HG03354 (cell line): ENCODE measurements at regions not wholly inside any gene's neighbourhood (a gene's known extent, or its start where the extent isn't known, plus 50 kb on each side); places are given as distances from the start of the nearest gene placed in this dataset.

Experiments used
- ATAC-seq: cut with Tn5 transposase; IDR thresholded peaks from one replicate; pipeline ENCODE4 v1.9.1; 2021; ENCODE audit warnings: mild to moderate bottlenecking; ENCODE audit not compliant: unreplicated experiment, poor library complexity, severe bottlenecking

DNA sequence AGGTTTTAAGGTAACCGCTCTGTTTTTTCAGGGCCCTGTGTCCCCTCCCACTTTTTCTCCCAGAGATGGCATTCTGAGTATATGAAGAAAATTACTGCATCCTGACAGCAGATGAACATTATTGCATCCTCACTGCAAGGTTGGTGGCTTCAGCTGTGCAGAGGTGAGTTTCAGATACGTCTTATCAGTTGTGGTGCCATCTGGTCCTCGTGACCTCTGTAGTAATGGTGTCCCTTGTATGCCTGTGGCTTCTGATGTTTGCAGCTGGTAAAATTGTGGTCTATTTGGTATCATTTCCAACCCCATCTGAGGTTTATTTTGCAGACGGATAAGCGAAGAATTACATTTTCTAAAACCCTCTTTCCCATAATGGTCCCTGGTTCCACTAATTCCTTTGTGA is 417.0 kb downstream of the HS3ST3B1 start:
- ATAC-seq, result no peak

DNA sequence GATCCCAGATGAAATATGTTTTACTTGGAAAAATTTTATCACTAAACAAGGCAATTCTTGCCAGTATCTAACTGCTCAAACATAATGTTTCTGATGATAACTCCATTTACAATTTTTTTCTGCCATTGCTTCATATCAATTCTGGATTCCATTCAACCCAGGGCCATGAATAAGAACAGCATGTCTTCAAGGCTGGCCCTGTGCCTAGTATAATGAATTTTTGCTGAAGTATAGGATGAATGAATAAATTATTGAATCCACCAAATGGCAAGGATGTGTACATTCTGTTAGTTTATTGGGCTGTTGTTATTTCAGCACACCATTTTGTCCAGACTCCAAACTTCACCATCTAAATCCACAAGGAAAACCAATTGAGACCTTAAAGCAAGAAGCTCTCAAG is 414.7 kb downstream of the HS3ST3B1 start:
- ATAC-seq, result no peak

DNA sequence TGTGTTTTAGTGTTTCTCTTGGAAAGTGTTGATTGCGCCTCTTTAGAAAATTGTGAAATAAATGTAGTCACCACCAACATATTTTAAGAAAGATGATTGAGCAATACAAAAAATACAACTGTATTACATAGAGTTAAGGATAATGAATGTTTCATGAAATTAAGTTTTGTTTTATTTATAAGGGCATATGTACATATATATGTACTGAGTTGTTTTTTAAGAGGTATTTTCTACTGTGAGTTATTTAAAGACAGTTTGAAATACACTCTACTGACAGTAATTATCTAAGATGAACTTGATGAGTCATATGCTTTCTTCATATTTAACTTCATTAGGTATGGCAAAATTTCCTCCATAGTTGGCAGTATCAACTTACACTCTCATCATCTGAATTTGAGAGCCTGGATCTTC is 411.7 kb downstream of the HS3ST3B1 start:
- no peak for ATAC-seq

DNA sequence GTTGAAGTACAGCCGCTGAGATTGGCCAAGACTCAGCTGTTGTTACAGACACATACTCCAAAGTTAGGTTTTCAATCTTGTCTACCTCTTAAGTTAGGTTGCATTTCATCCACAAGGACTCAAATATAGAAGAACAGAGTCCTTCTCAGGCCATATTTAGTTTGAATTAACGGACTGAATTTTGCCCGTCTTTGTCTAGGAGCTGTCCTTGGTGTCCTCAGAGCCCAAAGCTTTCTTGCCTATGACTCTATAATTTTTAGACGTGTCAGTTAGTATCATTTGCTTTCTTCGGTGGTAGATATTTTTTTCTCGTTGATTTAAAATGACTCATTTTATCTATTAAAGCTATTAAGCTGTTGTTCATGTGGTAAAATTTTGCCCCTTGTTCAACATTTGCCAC is 403.2 kb downstream of the HS3ST3B1 start:
- no peak for ATAC-seq

DNA sequence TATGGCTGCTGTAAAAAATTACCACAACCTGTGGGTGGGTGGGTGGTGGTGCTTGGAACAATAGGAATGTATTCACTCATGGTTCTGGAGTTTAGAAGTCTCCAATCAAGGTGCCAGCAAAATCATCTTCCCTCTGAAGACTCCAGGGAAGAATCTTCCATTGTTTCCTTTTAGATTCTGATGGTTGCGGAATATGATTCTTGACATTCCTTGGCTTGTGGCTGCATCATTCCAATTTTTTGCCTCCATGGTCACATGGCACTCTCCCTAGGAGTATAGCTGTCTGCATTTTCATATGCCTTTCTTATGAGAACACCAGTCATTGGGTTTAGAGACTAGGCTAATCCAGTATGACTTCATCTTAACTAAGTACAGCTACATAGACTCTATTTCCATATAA is 401.0 kb downstream of the HS3ST3B1 start:
- no peak for ATAC-seq

DNA sequence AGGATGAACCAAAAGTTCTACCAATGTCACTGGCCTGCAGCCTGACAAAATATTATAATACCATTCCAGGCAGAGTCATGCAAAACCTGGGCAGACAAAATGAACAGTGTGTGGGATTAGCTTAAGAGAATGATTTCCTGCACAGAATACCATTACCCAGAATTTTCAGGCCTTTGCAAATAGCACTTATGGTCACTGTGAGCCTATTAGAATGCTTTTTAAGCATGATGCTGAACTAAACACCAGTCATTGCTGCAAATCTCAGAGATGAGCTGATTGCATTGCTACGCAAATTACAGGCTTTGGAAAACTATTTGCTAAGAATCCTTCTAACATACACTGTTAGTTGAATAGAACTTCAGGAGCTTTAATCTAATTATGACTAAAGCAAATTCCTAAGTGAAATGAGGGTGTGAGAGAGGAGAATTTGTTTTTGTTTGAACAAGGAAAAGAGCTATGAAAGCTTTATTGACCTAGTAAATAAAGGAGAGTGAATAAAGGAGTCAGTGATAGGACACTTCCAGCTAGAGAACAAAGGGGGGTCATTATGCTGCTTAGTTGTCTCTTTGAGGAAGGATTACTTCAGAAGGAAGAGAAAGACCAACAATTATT is 398.8 kb downstream of the HS3ST3B1 start:
- no peak for ATAC-seq

DNA sequence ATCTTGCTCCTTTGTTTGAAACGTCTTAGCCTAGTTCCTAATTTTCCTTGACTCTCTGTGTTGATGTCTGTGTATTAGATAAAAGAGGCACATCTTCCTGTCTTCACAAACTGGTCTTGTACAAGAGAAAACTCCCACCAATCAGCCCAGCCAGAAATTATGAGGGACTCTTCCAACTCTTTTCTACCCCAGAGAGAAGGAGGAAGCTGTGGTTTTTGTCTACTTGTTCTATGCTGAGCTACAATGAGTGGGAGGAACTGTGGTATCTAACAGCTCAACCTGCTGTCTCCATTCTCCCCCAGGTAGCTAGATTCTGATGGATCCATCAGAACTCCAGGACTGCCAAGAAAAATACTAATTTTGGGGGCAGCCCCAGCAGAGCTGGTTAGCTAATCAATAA is 392.5 kb downstream of the HS3ST3B1 start:
- no peak for ATAC-seq

DNA sequence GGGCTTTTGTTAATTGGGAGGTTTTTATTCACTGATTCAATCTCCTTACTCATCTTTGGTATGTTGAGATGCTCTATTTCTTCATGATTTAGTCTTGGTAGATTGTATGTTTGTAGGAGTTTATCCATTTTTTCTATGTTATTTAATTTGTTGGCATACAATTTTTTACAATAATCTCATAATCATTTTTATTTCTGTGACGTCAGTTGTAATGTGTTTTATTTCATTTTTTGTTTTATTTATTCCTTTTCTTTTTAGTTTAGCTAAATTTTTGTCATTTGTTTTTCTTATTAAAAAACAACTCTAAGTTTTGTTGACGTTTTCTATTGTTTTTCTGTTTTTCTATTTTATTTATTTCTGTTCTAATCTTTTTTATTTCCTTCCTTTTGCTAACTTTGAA is 389.8 kb downstream of the HS3ST3B1 start:
- no peak for ATAC-seq

DNA sequence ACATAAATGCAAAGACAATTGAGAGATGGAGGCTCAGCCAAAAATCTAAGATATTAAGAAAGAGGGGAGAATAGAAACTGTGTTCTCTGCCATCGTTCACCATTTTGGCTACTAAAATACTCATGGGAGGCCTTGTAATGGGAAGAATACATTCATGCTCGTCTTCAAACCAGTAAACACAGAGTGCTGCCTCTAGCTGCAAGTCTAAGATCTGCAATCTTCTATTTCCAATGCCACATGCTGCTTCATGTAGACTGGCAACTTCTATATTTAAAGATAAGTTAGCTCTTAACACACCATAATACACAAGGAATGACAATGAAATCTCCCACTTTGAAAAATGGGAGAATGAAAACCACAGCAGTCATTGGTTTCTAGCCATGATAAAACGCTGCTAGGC is 387.3 kb downstream of the HS3ST3B1 start:
- ATAC-seq, result no peak

DNA sequence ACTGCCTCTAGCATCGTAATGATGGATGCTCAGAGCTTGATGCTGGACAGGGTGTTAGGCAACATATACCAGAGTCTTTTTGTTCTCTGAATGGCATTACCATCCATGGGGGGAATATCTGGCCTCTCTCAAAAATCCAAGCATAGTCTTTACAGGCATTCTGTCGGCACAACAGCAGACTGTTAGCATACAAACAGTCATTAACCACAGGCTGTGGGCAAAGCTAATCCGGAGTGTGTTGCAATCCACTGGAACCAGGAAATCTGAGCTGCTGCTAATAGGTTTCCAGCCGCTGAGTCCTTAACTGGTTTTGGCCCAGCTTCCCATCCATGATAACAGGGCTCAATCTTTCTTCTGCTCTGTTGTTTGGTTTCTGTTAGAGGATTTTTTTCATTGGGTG is 371.9 kb downstream of the HS3ST3B1 start:
- ATAC-seq, result no peak

DNA sequence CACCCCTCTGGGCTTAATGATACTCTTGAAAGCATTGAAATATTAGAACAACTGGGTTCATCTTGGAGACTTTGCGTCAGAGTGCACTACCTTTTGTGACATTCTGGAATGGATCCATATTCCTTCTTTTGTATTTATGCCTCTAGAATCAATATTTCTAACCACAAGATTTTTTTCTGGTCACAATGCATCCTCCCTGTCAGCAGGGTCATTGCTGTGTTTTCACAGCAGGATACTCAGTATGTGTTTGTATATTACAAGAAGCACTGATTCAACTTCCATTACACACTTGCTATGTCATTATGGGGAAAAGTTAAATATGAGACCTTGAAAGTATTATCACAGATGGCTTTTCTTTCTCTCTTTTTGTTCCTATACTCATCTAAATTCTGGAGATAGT is 370.0 kb downstream of the HS3ST3B1 start:
- no peak for ATAC-seq

DNA sequence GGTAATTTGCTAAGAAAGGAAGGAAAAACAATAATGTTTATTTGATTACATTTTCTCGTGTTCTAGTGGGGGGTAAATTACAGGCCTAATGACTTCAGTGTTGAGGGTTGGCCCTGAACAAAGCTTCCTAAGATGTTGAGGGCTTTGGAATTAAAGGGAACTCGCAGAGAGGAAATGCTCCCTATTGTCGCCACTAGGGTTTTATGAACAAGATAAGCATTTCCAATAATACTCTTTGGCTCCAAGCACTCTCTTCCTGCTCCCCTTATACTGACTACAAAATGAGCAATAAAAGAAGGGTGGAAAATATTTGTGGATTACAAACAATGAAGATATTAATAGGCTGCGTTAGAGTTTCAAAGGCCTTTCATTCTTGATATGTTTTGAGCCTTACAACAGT is 363.6 kb downstream of the HS3ST3B1 start:
- no peak for ATAC-seq

DNA sequence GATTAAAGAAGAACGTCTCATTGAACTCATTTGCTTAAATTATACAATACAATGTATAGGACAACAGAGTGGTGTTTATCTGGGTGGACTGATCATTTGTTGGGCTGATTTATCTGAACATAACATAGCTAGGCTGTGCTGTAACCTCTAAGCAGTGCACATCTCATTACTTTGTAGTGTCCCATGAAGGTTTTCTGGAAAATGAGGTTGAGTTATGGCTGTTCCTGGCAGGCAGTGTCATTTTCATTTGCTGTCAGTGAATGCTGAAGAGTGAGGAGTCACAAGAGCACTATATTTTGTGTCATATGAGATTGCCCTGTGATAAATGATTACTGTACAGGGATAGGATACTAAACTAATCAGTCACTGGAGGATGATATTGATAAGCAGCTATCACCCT is 340.2 kb downstream of the HS3ST3B1 start:
- no peak for ATAC-seq

DNA sequence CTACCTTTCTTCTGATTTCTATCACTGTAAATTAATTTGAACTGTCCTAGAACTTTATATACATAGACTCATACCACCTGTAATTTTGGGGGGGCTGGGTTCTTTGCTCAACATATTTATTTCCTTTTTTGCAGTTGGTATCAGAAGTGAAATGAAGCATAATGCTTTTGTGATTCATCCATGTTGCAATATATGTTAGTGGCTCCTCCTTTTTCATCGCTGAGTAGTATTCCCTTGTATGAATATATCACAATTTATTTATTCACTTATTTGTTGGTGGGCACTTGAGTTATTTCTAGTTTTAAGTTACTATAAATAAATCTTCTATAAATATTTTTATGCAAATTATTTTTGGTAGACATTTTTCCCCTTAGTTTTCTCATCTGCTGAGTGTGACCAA is 336.4 kb downstream of the HS3ST3B1 start:
- ATAC-seq, result no peak

DNA sequence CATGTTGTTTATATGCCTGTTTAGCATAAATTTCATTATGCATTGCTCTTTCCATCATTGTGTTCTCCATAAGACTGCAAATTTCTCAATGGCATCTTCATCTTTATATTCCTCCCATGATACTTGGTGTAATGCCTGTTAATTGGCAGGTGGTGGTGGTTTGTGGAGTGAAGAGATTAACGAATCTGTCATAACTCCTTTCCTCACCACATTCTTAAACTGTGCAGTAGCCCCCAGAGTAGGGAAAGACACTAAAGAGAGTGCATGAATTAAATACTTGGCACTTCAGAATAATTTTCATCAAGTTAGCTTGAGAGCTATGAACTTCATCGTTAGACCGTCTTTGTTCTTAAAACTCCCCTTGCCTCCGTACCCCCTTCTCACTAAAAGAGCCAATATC is 329.7 kb downstream of the HS3ST3B1 start:
- no peak for ATAC-seq

DNA sequence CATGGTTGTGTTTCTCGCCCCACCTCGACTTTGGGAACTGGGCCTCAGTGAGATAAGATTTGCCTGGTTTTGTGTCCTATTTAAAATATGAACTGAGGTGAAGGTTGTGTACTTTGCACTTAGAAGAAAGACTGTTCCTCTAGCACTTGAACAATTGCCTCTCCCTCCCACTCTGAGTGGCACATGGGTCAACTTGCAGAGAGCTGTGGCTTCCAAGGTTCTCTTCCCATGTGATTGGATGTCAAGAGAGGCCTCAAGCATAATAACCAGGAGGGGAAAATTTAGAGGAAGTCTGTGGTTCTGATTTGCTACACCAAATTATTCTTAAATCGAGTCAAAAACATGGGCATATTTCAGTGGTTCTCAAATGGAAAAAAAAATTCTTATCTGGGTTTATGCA is 329.2 kb downstream of the HS3ST3B1 start:
- no peak for ATAC-seq

DNA sequence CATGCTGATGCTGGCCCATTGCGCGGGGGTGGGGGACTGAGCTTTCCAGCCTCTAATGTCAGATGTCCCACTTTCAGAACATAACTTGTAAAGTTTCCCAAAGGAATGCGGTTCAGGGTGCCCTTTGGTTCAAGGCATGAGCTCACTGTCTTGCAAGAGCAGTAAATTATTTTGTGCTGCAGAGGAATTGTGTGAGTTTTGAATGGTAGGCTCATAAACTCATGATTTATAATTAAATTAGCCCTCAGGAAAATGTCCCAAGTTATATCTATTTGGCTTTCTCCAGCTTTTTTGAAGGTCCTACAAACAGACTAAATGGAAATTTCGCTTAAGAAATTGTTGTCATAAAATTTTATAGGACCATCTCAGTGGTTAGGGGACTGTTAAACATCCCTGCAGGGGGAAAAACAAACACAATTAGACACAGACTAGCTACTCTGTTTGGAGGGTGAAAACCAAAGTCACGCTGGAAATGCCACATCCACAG is 321.8 kb downstream of the HS3ST3B1 start:
- ATAC-seq, result no peak

DNA sequence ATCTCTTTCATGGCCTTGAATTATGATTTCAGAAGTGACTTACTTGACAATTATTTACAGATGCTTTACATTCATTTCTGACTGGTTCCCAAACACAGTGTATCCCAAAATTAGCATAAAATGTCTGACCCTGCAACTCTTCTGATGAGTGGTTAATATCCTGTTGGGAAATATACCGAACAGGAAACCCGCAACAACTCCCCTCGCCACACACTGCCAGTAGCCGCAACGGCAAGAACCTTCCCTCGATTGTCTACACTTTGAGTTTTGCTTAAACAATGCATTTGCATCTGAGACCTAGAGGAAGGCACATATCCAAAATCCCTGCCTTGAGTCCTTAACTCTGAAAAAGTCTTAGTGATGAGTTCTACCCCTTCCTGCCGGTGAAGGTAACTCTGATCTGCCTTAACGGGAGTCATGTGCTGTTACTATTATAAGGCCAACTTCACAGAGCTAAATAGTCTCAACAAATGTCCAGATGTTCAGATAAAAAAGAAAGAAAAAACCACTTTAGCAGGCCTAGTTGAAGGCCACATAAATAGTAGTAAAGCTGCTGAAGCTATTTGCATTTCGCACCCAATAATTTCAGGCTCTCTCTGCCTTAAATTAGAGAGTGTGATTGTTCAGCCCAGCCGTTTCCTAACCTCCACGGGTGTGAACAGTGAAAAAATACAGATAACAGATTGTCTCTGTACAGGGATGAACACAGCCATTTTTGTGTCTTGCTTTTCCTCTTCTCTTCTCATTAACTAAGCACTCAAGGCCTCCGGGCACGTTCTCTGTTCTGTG is 321.1 kb downstream of the HS3ST3B1 start:
- ATAC-seq, result no peak

DNA sequence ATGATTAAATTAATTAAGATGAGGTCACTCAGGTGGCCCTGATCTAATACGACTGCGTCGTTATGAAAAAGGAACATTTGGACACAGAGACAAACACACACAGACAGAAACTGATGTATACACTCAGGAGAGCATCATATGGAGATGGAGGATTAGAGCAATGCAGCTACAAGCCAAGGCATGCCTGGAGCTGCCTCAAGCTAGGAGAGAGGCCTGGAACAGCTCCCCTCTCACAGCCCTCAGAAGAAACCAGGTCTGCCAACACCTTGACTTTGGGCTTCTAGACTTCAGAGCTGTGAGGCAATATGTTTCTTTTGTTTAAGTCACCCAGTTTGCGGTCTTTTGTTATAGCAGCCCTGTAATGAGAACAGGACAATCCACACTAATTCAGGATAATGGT is 318.9 kb downstream of the HS3ST3B1 start:
- ATAC-seq, result no peak

DNA sequence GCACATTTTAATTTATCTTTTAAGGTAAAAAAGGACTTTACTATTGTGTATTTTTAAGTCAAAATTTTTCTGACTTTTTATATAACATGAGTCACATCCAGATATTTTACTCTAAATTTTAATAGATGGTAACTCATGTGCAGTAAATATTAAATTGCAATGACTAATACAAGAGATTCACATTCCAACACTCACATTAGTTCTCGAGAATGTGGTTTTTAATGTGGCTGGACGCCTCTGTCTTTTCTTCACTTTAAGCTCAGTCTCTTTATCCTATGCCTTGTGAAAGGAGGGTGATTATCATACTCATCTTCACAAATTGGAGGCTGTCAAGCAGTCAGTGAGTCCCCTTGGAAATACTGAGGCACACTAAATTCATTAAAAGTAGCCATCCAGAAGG is 315.6 kb downstream of the HS3ST3B1 start:
- ATAC-seq, result no peak

DNA sequence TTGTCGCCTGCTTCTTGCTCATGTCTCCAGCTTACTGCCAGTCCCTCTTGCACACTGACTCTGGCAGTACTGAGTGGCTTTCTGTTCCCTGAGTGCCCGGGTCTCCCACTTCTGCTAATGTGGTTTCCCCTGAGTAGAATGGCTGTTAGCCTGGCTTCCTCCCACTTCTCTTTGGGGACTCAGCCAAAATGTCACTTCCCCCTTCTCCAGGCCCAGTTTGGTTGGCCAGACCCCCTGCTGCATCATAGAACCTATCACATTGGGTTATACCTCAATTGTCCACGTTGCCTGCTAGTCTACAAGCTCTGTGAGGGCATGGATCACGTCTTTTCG is 304.4 kb downstream of the HS3ST3B1 start:
- no peak for ATAC-seq
